Uterus (tissue), 3 donors: ENCODE measurements at regions not wholly inside any gene's neighbourhood (a gene's known extent, or its start where the extent isn't known, plus 50 kb on each side); places are given as distances from the start of the nearest gene placed in this dataset.

Source experiments
- DNase-seq, 2 donors: peaks; one replicate each; pipeline ENCODE4 v3.0.0-alpha.2; 2019 to 2020
- H3K27ac ChIP-seq, 2 donors: fragments of 200-600 bp; sonication (generic); 1 replicate in 1 of 2; 2 replicates in 1 of 2; pipeline ENCODE4 v1.5.1; 2016 to 2018
- H3K27me3 ChIP-seq, 2 donors: fragments of 200-600 bp; sonication (generic); one replicate each; pipeline ENCODE4 v1.5.1; 2018 to 2019; ENCODE audit warnings: control low read depth in 1 of 2
- H3K36me3 ChIP-seq, 2 donors: fragments of 200-600 bp; sonication (generic); one replicate each; pipeline ENCODE4 v1.5.1; 2019; ENCODE audit warnings: control low read depth in 1 of 2
- H3K4me1 ChIP-seq, 2 donors: fragments of 200-600 bp; sonication (generic); one replicate each; pipeline ENCODE4 v1.5.1; 2018 to 2019; ENCODE audit warnings: control low read depth in 1 of 2
- H3K4me3 ChIP-seq, 2 donors: fragments of 200-600 bp; sonication (generic); 1 replicate in 1 of 2; 2 replicates in 1 of 2; pipeline ENCODE4 v1.5.1; 2018 to 2019; ENCODE audit warnings: mild to moderate bottlenecking in 1 of 2
- H3K9me3 ChIP-seq, 2 donors: fragments of 200-600 bp; sonication (generic); one replicate each; pipeline ENCODE4 v1.5.1; 2019; ENCODE audit warnings: control low read depth in 1 of 2
- POLR2A ChIP-seq, 2 donors: fragments of 450-650 bp; IDR thresholded peaks; one replicate each; pipeline ENCODE4 v1.6.1; 2016; ENCODE audit warnings: antibody characterized with exemption in 2 of 2, mild to moderate bottlenecking in 1 of 2, moderate library complexity in 1 of 2
- intact Hi-C: fragments of 100-400 bp; cut with DNase I; formaldehyde crosslinking; loops from one replicate; pipeline ENCODE4 v1.15.1; 2023; ENCODE audit warnings: low total_unique reads
- TF ChIP-seq, protein P1 (sequence below), 4 experiments: fragments of 200-600 bp in 2 of 4; fragments of 450-650 bp in 2 of 4; sonication (generic) in 2 of 4; IDR thresholded peaks; one replicate each; pipeline ENCODE4 v1.5.1; 2016 to 2019; ENCODE audit warnings: antibody characterized with exemption in 4 of 4, mild to moderate bottlenecking in 2 of 4, moderate library complexity in 1 of 4
- donor health status: DM: yes; HTN: yes; CAD: no.

DNA sequence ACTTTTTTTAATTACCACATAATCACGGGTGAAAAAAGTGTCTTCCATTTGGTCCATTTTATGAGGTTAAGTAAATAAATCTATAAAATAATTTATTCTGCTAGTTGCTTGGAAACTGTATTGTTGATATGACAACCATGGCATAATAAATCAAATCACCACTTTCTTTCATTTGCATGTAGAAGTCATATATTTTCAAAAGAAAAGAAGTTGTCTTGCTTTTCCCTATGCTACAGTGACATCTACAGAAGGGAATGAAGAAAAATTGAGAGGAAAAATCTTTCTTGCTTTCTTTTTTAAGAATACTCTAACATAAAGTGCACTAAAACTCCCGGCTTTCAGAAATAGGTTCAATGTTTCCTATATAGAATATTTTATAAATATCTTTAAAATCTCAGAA, 228.5 kb downstream of the ZBBX start:
- H3K4me3 ChIP-seq, result no peak overlapping the region
- H3K4me1 ChIP-seq, result no peaks in the 10 kb centered on the region
- H3K9me3 ChIP-seq, result no peaks in the 10 kb centered on the region
- no peaks in the 10 kb centered on the region for H3K27me3 ChIP-seq
- no peak overlapping the region for H3K27ac ChIP-seq
- TF ChIP-seq, protein P1, sequence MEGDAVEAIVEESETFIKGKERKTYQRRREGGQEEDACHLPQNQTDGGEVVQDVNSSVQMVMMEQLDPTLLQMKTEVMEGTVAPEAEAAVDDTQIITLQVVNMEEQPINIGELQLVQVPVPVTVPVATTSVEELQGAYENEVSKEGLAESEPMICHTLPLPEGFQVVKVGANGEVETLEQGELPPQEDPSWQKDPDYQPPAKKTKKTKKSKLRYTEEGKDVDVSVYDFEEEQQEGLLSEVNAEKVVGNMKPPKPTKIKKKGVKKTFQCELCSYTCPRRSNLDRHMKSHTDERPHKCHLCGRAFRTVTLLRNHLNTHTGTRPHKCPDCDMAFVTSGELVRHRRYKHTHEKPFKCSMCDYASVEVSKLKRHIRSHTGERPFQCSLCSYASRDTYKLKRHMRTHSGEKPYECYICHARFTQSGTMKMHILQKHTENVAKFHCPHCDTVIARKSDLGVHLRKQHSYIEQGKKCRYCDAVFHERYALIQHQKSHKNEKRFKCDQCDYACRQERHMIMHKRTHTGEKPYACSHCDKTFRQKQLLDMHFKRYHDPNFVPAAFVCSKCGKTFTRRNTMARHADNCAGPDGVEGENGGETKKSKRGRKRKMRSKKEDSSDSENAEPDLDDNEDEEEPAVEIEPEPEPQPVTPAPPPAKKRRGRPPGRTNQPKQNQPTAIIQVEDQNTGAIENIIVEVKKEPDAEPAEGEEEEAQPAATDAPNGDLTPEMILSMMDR (IDR thresholded peaks at IDR 0.05), result peak in 1 of 4 experiments; percentile 15
- TF ChIP-seq POLR2A (IDR thresholded peaks at IDR 0.05), result no peak
- intact Hi-C loops, result no loop called here
- no peaks in the 10 kb centered on the region for H3K36me3 ChIP-seq
- no peak for DNase-seq

DNA sequence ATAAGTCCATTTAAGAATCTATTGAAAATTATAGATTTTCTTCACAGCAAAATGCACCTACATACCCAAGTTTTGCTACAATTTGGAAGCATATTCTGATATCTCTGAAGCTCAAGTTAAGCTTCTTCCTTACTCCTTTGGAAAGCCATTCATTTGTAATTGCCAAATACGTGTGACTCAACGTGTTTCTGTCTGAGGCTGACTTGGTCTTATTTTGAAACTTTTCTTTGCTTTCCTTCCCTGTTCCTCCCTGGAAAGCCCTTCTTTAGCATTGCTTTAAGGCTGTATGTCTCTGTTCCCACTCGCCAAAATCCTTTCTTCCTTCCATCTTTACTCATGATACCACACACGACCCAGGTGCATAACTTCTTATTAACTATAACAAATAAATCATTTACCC, 232.0 kb downstream of the ZBBX start:
- H3K4me3 ChIP-seq, result no peak overlapping the region
- intact Hi-C loops, result no loop called here
- no peak for TF ChIP-seq POLR2A (IDR thresholded peaks at IDR 0.05)
- TF ChIP-seq, protein P1 (IDR thresholded peaks at IDR 0.05), result no peak

DNA sequence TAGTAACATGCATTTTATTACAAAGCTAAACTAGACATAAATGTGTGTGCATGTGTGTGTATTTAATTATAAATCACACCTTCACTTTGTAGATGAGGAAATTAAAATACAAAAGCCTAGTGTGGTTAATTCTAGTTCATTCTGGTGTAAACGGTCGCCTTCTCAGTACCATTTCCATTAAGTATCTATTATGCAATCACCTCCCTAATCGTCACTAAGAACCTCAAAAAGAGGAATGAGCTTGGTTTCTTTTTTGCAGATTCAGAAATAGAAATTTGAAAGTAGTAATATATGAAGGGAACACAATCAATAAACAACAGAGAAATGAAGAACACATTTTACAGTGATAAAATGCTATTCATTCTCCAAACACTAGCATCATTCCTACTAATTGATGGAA, 233.2 kb downstream of the ZBBX start:
- no peak for DNase-seq
- TF ChIP-seq, protein P1 (IDR thresholded peaks at IDR 0.05), result no peak
- no peak for TF ChIP-seq POLR2A (IDR thresholded peaks at IDR 0.05)
- Histone ChIP-seq H3K27me3 (no peaks in the 10 kb centered on the region), H3K36me3 (no peaks in the 10 kb centered on the region), H3K9me3 (no peaks in the 10 kb centered on the region), H3K27ac (no peak overlapping the region), H3K4me1 (no peaks in the 10 kb centered on the region), H3K4me3 (no peak overlapping the region)
- intact Hi-C loops, result no loop called here

More for the DNA sequence above, 232.0 kb downstream of the ZBBX start:
- Histone ChIP-seq H3K36me3 (no peaks in the 10 kb centered on the region), H3K27me3 (no peaks in the 10 kb centered on the region), H3K4me1 (no peaks in the 10 kb centered on the region), H3K9me3 (no peaks in the 10 kb centered on the region), H3K27ac (no peak overlapping the region)
- DNase-seq, result no peak

DNA sequence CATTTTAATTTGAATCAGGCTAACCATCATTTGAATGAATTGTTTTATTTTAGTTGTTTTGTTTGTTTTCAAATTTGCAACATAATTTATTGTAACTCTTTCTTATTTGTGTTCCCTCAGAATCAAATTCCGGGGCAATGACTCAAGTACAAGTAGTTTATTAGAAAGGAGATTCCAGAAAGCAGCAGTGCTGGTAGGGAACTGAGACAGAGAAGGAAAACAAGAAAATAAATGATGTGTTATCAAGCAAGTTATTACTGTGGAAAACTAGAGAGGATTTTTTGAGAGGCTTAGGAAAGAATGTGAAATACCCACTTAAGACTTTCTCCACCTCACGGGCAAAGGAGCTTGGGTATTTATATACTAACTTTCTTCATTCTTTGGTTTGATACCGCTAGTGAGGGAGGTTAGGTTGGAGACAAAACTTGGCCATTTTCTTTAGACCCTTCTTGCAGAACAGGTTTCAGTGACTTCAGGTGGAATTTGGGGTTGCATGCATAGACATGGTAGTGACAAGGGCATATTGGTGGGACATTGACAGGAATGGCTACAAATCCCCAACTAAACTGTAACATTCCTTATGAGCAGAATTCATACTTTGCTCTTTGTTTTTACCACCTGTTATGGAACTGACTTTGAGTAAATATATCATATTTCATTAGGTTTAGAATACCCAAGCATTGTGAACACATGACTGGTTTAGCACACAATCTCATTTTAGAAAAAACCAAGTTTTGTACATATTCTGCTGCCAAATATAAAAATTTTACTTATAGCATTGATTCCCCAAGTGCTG, 254.3 kb downstream of the ZBBX start:
- no peak overlapping the region for H3K27ac ChIP-seq
- DNase-seq, result no peak
- H3K4me1 ChIP-seq, result no peaks in the 10 kb centered on the region
- H3K4me3 ChIP-seq, result no peak overlapping the region
- TF ChIP-seq, protein P1 (IDR thresholded peaks at IDR 0.05), result no peak
- TF ChIP-seq POLR2A (IDR thresholded peaks at IDR 0.05), result no peak
- intact Hi-C loops, result no loop called here
- no peaks in the 10 kb centered on the region for H3K9me3 ChIP-seq
- H3K27me3 ChIP-seq, result no peaks in the 10 kb centered on the region
- no peaks in the 10 kb centered on the region for H3K36me3 ChIP-seq

DNA sequence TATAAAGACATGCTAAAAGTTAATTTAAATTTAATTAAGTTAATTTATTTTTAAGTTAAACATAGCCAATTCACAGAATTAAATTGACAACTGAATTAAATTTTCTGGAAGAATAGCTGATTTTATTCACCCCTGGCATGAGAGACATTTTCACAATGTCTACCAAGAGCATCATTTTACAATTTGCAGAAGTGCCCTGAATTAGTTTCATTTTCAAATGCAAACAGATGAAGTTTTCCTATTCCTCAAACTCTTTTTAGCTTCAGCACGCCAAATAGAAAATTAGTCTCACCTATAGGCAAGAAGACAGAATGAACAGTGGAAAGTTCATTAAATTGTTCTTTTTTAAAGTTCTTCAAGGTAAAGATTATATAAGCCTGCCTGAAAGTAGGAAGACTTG, 259.3 kb downstream of the ZBBX start:
- Histone ChIP-seq H3K4me1 (no peaks in the 10 kb centered on the region), H3K9me3 (no peaks in the 10 kb centered on the region), H3K36me3 (no peaks in the 10 kb centered on the region), H3K27ac (no peak overlapping the region), H3K27me3 (no peaks in the 10 kb centered on the region), H3K4me3 (no peak overlapping the region)
- intact Hi-C loops, result no loop called here
- DNase-seq, result no peak
- TF ChIP-seq POLR2A (IDR thresholded peaks at IDR 0.05), result no peak
- TF ChIP-seq, protein P1 (IDR thresholded peaks at IDR 0.05), result no peak
